Upper lobe of left lung (tissue), 4 donors: ENCODE measurements at regions not wholly inside any gene's neighbourhood (a gene's known extent, or its start where the extent isn't known, plus 50 kb on each side); places are given as distances from the start of the nearest gene placed in this dataset.

ENCODE experiments used
- POLR2AphosphoS5 ChIP-seq, 2 donors: sonication (generic); formaldehyde crosslinking; IDR thresholded peaks; one replicate each; pipeline ENCODE4 v1.5.1; 2017; ENCODE audit warnings: antibody characterized with exemption in 2 of 2
- TF ChIP-seq, protein P1 (sequence below), 6 experiments: fragments of 450-650 bp in 4 of 6; fragments of 200-600 bp in 2 of 6; sonication (generic) in 2 of 6; IDR thresholded peaks; one replicate each; pipeline ENCODE4 v1.5.1; 2016 to 2019; ENCODE audit warnings: antibody characterized with exemption in 6 of 6

DNA sequence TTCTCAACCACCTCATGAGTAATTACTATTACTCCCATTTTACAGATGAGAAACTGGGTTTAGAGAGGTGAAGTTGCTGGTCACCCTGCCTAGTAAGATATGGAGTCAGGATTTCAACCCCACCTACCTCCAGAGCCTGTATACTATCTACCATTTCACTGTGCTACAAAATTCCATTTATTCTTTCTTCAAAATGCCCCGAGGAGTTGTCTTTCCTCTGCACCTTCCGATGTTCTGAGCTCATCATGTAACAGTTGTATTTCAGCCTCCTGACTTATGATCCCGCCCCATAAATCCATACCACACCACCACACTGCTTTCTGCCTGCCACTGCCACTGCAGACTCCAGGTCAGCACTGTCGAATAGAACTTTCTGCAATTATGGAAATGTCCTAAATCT lies 71.3 kb upstream of the SLC25A36 start:
- TF ChIP-seq, protein P1, sequence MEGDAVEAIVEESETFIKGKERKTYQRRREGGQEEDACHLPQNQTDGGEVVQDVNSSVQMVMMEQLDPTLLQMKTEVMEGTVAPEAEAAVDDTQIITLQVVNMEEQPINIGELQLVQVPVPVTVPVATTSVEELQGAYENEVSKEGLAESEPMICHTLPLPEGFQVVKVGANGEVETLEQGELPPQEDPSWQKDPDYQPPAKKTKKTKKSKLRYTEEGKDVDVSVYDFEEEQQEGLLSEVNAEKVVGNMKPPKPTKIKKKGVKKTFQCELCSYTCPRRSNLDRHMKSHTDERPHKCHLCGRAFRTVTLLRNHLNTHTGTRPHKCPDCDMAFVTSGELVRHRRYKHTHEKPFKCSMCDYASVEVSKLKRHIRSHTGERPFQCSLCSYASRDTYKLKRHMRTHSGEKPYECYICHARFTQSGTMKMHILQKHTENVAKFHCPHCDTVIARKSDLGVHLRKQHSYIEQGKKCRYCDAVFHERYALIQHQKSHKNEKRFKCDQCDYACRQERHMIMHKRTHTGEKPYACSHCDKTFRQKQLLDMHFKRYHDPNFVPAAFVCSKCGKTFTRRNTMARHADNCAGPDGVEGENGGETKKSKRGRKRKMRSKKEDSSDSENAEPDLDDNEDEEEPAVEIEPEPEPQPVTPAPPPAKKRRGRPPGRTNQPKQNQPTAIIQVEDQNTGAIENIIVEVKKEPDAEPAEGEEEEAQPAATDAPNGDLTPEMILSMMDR (IDR thresholded peaks at IDR 0.05): no peak
- no peak for TF ChIP-seq POLR2AphosphoS5 (IDR thresholded peaks at IDR 0.05)
